GM23338 (cell line): ENCODE measurements at regions not wholly inside any gene's neighbourhood (a gene's known extent, or its start where the extent isn't known, plus 50 kb on each side); places are given as distances from the start of the nearest gene placed in this dataset.

Experiments used
- ATAC-seq: fragments of 200-7000 bp; cut with Tn5 transposase; 3 replicates; pipeline ENCODE4 v1.9.1; 2020
- DNase-seq: peaks from one replicate; pipeline ENCODE4 v3.0.0-alpha.2; 2015; ENCODE audit warnings: low spot score
- H2AFZ ChIP-seq: fragments of 200-600 bp; sonication (generic); 2 replicates; pipeline ENCODE4 v1.8.0; 2016; ENCODE audit warnings: antibody characterized with exemption, mild to moderate bottlenecking, moderate library complexity
- H3F3A ChIP-seq: fragments of 200-600 bp; sonication (generic); replicated peaks from 2 replicates; pipeline ENCODE4 v1.8.0; 2017; ENCODE audit warnings: antibody characterized with exemption, mixed run types, low read depth
- H3K27ac ChIP-seq: fragments of 200-600 bp; sonication (generic); 2 replicates; pipeline ENCODE4 v1.6.1; 2016; ENCODE audit warnings: low read depth
- H3K27me3 ChIP-seq: fragments of 200-600 bp; sonication (generic); 2 replicates; pipeline ENCODE4 v1.8.0; 2016; ENCODE audit warnings: mild to moderate bottlenecking, mixed run types, moderate library complexity; ENCODE audit not compliant: insufficient read depth
- H3K36me3 ChIP-seq: fragments of 200-600 bp; sonication (generic); 2 replicates; pipeline ENCODE4 v1.8.0; 2016; ENCODE audit warnings: mild to moderate bottlenecking; ENCODE audit not compliant: insufficient read depth
- H3K4me1 ChIP-seq: fragments of 200-600 bp; sonication (generic); 2 replicates; pipeline ENCODE4 v1.8.0; 2016; ENCODE audit warnings: mild to moderate bottlenecking, moderate library complexity; ENCODE audit not compliant: insufficient read depth
- H3K4me2 ChIP-seq: fragments of 200-600 bp; sonication (generic); 2 replicates; pipeline ENCODE4 v1.7.1; 2017; ENCODE audit warnings: mixed run types
- H3K4me3 ChIP-seq: fragments of 200-600 bp; sonication (generic); 2 replicates; pipeline ENCODE4 v1.6.1; 2016; ENCODE audit warnings: mixed run types
- H3K79me2 ChIP-seq: fragments of 200-600 bp; sonication (generic); replicated peaks from 2 replicates; pipeline ENCODE4 v1.8.0; 2017; ENCODE audit warnings: mild to moderate bottlenecking; ENCODE audit not compliant: insufficient read depth
- H3K9me2 ChIP-seq: fragments of 200-600 bp; sonication (generic); 2 replicates; pipeline ENCODE4 v1.8.0; 2017; ENCODE audit not compliant: insufficient read depth
- H4K20me1 ChIP-seq: fragments of 200-600 bp; sonication (generic); replicated peaks from 2 replicates; pipeline ENCODE4 v1.8.0; 2017; ENCODE audit warnings: mild to moderate bottlenecking; ENCODE audit not compliant: insufficient read depth
- H3K27ac Mint-ChIP-seq: 2 replicates; pipeline ENCODE4 v1.8.0; 2020; ENCODE audit warnings: inconsistent platforms, mild to moderate bottlenecking, moderate library complexity, mixed read lengths
- H3K27me3 Mint-ChIP-seq: 3 replicates; pipeline ENCODE4 v1.8.0; 2022; ENCODE audit warnings: low read depth, mild to moderate bottlenecking, moderate library complexity, mixed read lengths, inconsistent platforms; ENCODE audit not compliant: insufficient read depth, poor library complexity
- H3K36me3 Mint-ChIP-seq: 3 replicates; pipeline ENCODE4 v1.8.0; 2021; ENCODE audit warnings: low read depth, mild to moderate bottlenecking, inconsistent platforms, moderate library complexity, mixed read lengths
- H3K4me1 Mint-ChIP-seq: 3 replicates; pipeline ENCODE4 v1.8.0; 2020; ENCODE audit warnings: mild to moderate bottlenecking, inconsistent platforms, mixed read lengths
- H3K4me3 Mint-ChIP-seq: 3 replicates; pipeline ENCODE4 v1.8.0; 2021; ENCODE audit warnings: moderate library complexity, mild to moderate bottlenecking, inconsistent platforms, mixed read lengths
- H3K9me3 Mint-ChIP-seq: 3 replicates; pipeline ENCODE4 v1.8.0; 2020; ENCODE audit warnings: moderate library complexity, mild to moderate bottlenecking, inconsistent platforms, mixed read lengths
- CREB1 ChIP-seq: fragments of 250-450 bp; sonication (Bioruptor Pico); IDR thresholded peaks from 2 replicates; pipeline ENCODE4 v1.5.0; 2020; ENCODE audit warnings: low read depth, mild to moderate bottlenecking, moderate library complexity
- CTCF ChIP-seq, 2 experiments: fragments of 200-600 bp in 1 of 2; sonication (generic) in 1 of 2; conservative IDR thresholded peaks; 2 replicates each; pipeline versions ENCODE4 v1.5.1 to v1.6.1; 2016 to 2017; ENCODE audit warnings: antibody characterized with exemption in 2 of 2, low read depth in 2 of 2, mild to moderate bottlenecking in 2 of 2, moderate library complexity in 1 of 2
- ETS1 ChIP-seq: IDR thresholded peaks from 2 replicates; pipeline ENCODE4 v1.6.1; 2016; ENCODE audit warnings: antibody characterized with exemption
- EZH2 ChIP-seq: fragments of 200-600 bp; sonication (generic); IDR thresholded peaks from one replicate; pipeline ENCODE4 v1.8.0; 2017; ENCODE audit warnings: antibody characterized with exemption, mild to moderate bottlenecking, low read depth; ENCODE audit not compliant: unreplicated experiment
- EZH2phosphoT487 ChIP-seq: fragments of 200-600 bp; sonication (generic); IDR thresholded peaks from one replicate; pipeline ENCODE4 v1.8.1; 2018; ENCODE audit warnings: antibody characterized with exemption; ENCODE audit not compliant: unreplicated experiment
- JUNB ChIP-seq: IDR thresholded peaks from one replicate; pipeline ENCODE4 v1.6.1; 2016; ENCODE audit warnings: antibody characterized with exemption; ENCODE audit not compliant: unreplicated experiment
- NANOG ChIP-seq: IDR thresholded peaks from 2 replicates; pipeline ENCODE4 v1.6.1; 2016; ENCODE audit warnings: antibody characterized with exemption, borderline replicate concordance
- POLR2AphosphoS5 ChIP-seq: IDR thresholded peaks from 2 replicates; pipeline ENCODE4 v1.6.1; 2016; ENCODE audit warnings: antibody characterized with exemption, low read depth
- REST ChIP-seq: IDR thresholded peaks from one replicate; pipeline ENCODE4 v1.6.1; 2018; ENCODE audit warnings: antibody characterized with exemption; ENCODE audit not compliant: unreplicated experiment
- STAT1 ChIP-seq: IDR thresholded peaks from one replicate; pipeline ENCODE4 v1.6.1; 2016; ENCODE audit warnings: antibody characterized with exemption; ENCODE audit not compliant: unreplicated experiment
- ZNF114 ChIP-seq: fragments of 250-450 bp; sonication (Bioruptor Pico); IDR thresholded peaks from 2 replicates; pipeline ENCODE4 v1.5.0; 2020; ENCODE audit warnings: mild to moderate bottlenecking, moderate library complexity
- ZNF331 ChIP-seq: fragments of 250-450 bp; sonication (Bioruptor Pico); IDR thresholded peaks from 2 replicates; pipeline ENCODE4 v1.5.0; 2020; ENCODE audit warnings: low read depth, mild to moderate bottlenecking, moderate library complexity
- ZNF462 ChIP-seq: fragments of 250-450 bp; sonication (Bioruptor Pico); IDR thresholded peaks from 2 replicates; pipeline ENCODE4 v1.5.0; 2020; ENCODE audit warnings: mild to moderate bottlenecking, moderate library complexity

- Histone ChIP-seq H3K36me3 (no peaks in the 10 kb centered on the region), H2AFZ (no peak overlapping the region), H3F3A (no peaks in the 10 kb centered on the region), H3K27ac (no peak overlapping the region), H3K27me3 (no peaks in the 10 kb centered on the region), H3K9me2 (no peaks in the 10 kb centered on the region), H3K4me3 (no peak overlapping the region), H4K20me1 (no peaks in the 10 kb centered on the region), H3K79me2 (no peaks in the 10 kb centered on the region), H3K4me1 (peaks cover 31% of the 10 kb centered on the region), H3K4me2 (no peak overlapping the region)
- DNase-seq (no peak), ATAC-seq (no peak)
- peaks cover 38% of the 10 kb centered on the region for H3K4me1 Mint-ChIP-seq
- H3K9me3 Mint-ChIP-seq, result no peaks in the 10 kb centered on the region
- TF ChIP-seq ZNF114 (CRISPR knock-in tag) (no peak), EZH2phosphoT487 (no peak), EZH2 (no peak), NANOG (no peak), REST (no peak), ZNF462 (CRISPR knock-in tag) (no peak), STAT1 (no peak), JUNB (no peak), POLR2AphosphoS5 (no peak), ZNF331 (CRISPR knock-in tag) (no peak), ETS1 (no peak), CREB1 (CRISPR knock-in tag) (no peak), CTCF (conservative IDR thresholded peaks at IDR 0.05; ENCODE audit: low read depth in 2 of 2) (no peak)
- no peaks in the 10 kb centered on the region for H3K27me3 Mint-ChIP-seq
- H3K27ac Mint-ChIP-seq, result no peak overlapping the region
- no peaks in the 10 kb centered on the region for H3K36me3 Mint-ChIP-seq
- H3K4me3 Mint-ChIP-seq, result no peak overlapping the region
Observed at GRCh38 chr6:71388856-71389527, 100.4 kb downstream of the OGFRL1 start.
